ENCODE measurements at regions not wholly inside any gene's neighbourhood (a gene's known extent, or its start where the extent isn't known, plus 50 kb on each side); places are given as distances from the start of the nearest gene placed in this dataset.

GRCh38 chr2:64404002-64404731, 49.8 kb upstream of the LGALSL start:
- intact Hi-C loops (cut with DNase I) = loop anchor here (2.0 kb wide), 2 partner anchors 43 to 73 kb away; no protein-coding TSS in a partner anchor
- Histone ChIP-seq H3K27me3 (no peaks in the 10 kb centered on the region), H3K9me3 (no peaks in the 10 kb centered on the region), H3K27ac (peak overlapping the region; percentile 91), H3K4me3 (peak overlapping the region in 1 of 2 donors; percentile 32), H3K4me1 (peaks cover 18% of the 10 kb centered on the region in 2 donors), H3K36me3 (no peaks in the 10 kb centered on the region)
- peak; percentile 38 to 92 for DNase-seq (ENCODE audit: low spot score in 2 of 2)
- no peak for TF ChIP-seq CTCF (IDR thresholded peaks at IDR 0.05)
